ENCODE measurements at regions not wholly inside any gene's neighbourhood (a gene's known extent, or its start where the extent isn't known, plus 50 kb on each side); places are given as distances from the start of the nearest gene placed in this dataset.
"Not testable (repeated sequence)": the region's sequence is repeated elsewhere in the genome, so short reads cannot be mapped to it uniquely, and the experiment has no call there.

GRCh38 chr7:51929818-51930217, 613.2 kb upstream of the COBL start:
- DNase-seq = no peak
- Histone ChIP-seq H3K4me3 (ENCODE audit: low read depth, low read length) (no peak overlapping the region), H3K27me3 (ENCODE audit: insufficient read depth, low read depth, severe bottlenecking) (no peaks in the 10 kb centered on the region), H3K36me3 (no peaks in the 10 kb centered on the region), H3K9me3 (ENCODE audit: severe bottlenecking) (no peaks in the 10 kb centered on the region), H3K27ac (no peak overlapping the region)
- TF ChIP-seq, protein P1, sequence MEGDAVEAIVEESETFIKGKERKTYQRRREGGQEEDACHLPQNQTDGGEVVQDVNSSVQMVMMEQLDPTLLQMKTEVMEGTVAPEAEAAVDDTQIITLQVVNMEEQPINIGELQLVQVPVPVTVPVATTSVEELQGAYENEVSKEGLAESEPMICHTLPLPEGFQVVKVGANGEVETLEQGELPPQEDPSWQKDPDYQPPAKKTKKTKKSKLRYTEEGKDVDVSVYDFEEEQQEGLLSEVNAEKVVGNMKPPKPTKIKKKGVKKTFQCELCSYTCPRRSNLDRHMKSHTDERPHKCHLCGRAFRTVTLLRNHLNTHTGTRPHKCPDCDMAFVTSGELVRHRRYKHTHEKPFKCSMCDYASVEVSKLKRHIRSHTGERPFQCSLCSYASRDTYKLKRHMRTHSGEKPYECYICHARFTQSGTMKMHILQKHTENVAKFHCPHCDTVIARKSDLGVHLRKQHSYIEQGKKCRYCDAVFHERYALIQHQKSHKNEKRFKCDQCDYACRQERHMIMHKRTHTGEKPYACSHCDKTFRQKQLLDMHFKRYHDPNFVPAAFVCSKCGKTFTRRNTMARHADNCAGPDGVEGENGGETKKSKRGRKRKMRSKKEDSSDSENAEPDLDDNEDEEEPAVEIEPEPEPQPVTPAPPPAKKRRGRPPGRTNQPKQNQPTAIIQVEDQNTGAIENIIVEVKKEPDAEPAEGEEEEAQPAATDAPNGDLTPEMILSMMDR (IDR thresholded peaks at IDR 0.05; ENCODE audit: low read depth, low read length) = no peak

DNA sequence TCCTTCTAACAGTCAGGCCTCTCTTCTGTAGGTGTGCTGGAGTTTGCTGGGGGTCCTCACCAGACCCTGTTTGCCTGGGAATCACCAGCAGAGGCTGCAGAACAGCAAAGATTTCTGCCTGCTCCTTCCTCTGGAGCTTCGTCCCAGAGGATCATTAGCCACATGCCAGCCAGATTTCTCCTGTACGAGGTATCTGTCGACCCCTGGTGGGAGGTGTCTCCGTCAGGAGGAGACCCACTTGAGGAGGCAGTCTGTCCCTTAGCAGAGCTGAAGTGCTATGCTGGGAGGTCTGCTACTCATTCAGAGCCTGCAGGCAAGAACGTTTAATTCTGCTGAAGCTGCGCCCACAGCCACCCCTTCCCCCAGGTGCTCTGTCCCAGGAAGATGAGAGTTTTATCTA, 611.1 kb upstream of the COBL start:
- no peaks in the 10 kb centered on the region for H3K36me3 ChIP-seq
- no peaks in the 10 kb centered on the region for H3K9me3 ChIP-seq (ENCODE audit: severe bottlenecking)
- DNase-seq = no peak
- H3K27ac ChIP-seq = no peak overlapping the region
- no peak overlapping the region for H3K4me3 ChIP-seq (ENCODE audit: low read depth, low read length)
- TF ChIP-seq, protein P1 (IDR thresholded peaks at IDR 0.05; ENCODE audit: low read depth, low read length) = no peak
- no peaks in the 10 kb centered on the region for H3K27me3 ChIP-seq (ENCODE audit: insufficient read depth, low read depth, severe bottlenecking)

DNA sequence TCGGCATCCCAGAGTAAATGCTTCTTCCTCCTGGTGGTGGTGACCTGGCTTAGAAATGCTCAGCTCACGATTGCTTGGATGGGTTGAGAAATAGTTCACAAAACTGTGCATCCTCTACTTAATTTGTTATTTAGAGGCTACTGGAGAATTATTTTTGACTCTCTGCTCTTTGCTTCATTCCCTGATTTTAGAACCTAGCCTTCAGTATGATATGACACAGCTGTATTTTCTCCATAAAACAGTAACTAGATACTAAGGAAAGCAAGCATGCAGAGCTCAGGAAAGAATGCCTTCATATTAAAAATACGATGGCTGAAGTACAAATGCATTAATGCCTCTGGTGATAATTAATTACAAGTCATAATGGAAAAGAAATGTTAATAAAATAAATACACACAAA, 602.0 kb upstream of the COBL start:
- DNase-seq = no peak
- TF ChIP-seq, protein P1 (IDR thresholded peaks at IDR 0.05; ENCODE audit: low read depth, low read length) = no peak
- Histone ChIP-seq H3K36me3 (no peaks in the 10 kb centered on the region), H3K4me3 (ENCODE audit: low read depth, low read length) (no peak overlapping the region), H3K27me3 (ENCODE audit: insufficient read depth, low read depth, severe bottlenecking) (no peaks in the 10 kb centered on the region), H3K27ac (no peak overlapping the region), H3K9me3 (ENCODE audit: severe bottlenecking) (no peaks in the 10 kb centered on the region)

DNA sequence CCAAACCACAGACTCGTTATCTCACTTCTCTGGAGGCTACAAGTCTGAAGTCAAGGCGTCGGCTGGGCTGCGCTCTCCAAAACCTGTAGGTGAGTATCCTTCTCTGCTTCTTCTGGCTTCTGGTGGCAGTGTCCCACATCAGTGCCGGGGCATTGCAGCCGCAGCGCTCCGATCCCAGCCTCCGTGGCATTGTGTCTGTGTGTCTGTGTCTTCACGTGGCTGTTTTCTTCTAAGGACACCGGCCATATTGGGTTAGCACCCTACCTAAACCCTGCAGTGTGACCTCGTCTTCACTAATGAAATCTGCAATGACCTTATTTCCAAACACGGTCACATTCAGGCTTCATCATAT, 584.9 kb upstream of the COBL start:
- Histone ChIP-seq H3K9me3 (ENCODE audit: severe bottlenecking) (no peaks in the 10 kb centered on the region), H3K4me3 (ENCODE audit: low read depth, low read length) (no peak overlapping the region), H3K36me3 (no peaks in the 10 kb centered on the region), H3K27ac (no peak overlapping the region), H3K27me3 (ENCODE audit: insufficient read depth, low read depth, severe bottlenecking) (no peaks in the 10 kb centered on the region)
- TF ChIP-seq, protein P1 (IDR thresholded peaks at IDR 0.05; ENCODE audit: low read depth, low read length) = no peak
- no peak for DNase-seq

- H3K27ac ChIP-seq; H3K4me3 ChIP-seq (ENCODE audit: low read depth, low read length); DNase-seq; H3K27me3 ChIP-seq (ENCODE audit: insufficient read depth, low read depth, severe bottlenecking); H3K36me3 ChIP-seq; H3K9me3 ChIP-seq (ENCODE audit: severe bottlenecking): not testable (repeated sequence)
Observed at GRCh38 chr7:51900755-51901488, 584.3 kb upstream of the COBL start.

DNA sequence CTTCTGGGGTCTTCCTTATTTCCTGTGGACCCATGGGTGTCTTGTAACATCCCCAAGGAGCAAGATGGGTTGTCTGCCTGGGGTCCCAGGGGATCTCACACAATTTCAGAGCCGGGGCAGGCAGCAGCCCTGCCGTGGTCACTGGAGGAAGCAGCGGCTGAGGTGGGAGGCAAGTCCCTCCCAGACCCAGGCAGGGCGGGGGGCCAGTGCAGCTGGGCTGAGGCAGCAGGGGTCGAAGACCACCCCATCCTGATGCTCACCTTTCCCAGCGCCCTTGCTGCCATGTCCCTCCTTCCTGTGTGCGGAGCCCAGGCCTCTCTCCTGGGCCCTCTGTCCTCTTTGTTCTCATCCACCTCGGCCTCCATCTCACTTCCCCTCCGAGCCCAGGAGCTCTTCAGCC, 583.0 kb upstream of the COBL start:
- no peaks in the 10 kb centered on the region for H3K9me3 ChIP-seq (ENCODE audit: severe bottlenecking)
- H3K36me3 ChIP-seq = no peaks in the 10 kb centered on the region
- DNase-seq = no peak
- TF ChIP-seq, protein P1 (IDR thresholded peaks at IDR 0.05; ENCODE audit: low read depth, low read length) = no peak
- no peaks in the 10 kb centered on the region for H3K27me3 ChIP-seq (ENCODE audit: insufficient read depth, low read depth, severe bottlenecking)
- H3K4me3 ChIP-seq (ENCODE audit: low read depth, low read length) = no peak overlapping the region
- H3K27ac ChIP-seq = no peak overlapping the region

Measured in WERI-Rb-1 (cell line).